HTR-8/SVneo (cell line): ENCODE measurements at regions not wholly inside any gene's neighbourhood (a gene's known extent, or its start where the extent isn't known, plus 50 kb on each side); places are given as distances from the start of the nearest gene placed in this dataset.

Experiments
- DNase-seq: peaks from one replicate; pipeline ENCODE4 v3.0.0; 2011; ENCODE audit warnings: low spot score, mixed read lengths; ENCODE audit not compliant: insufficient read length
- FAIRE-seq: peaks from 2 replicates; lab custom pipeline; 2011; peaks lifted over from hg19 to GRCh38; lab: Jason Lieb, UNC

- DNase-seq (no peak), FAIRE-seq (no peak)
Measured at GRCh38 chr3:165383381-165383780, 187.2 kb upstream of the SLITRK3 start.

GRCh38 chr3:165382672-165383071, 186.5 kb upstream of the SLITRK3 start:
- no peak for DNase-seq
- no peak for FAIRE-seq

GRCh38 chr3:165378761-165379160, 182.6 kb upstream of the SLITRK3 start:
- no peak for DNase-seq
- no peak for FAIRE-seq

- DNase-seq (no peak), FAIRE-seq (no peak)
Measured at GRCh38 chr3:165359005-165359404, 162.8 kb upstream of the SLITRK3 start.

- no peak for DNase-seq
- no peak for FAIRE-seq
Measured at GRCh38 chr3:165355316-165355715, 159.1 kb upstream of the SLITRK3 start.

- DNase-seq (no peak), FAIRE-seq (no peak)
Measured at GRCh38 chr3:165347526-165347925, 151.3 kb upstream of the SLITRK3 start.

GRCh38 chr3:165346503-165346902, 150.3 kb upstream of the SLITRK3 start:
- FAIRE-seq (no peak), DNase-seq (no peak)

- DNase-seq: no peak
- no peak for FAIRE-seq
Measured at GRCh38 chr3:165343185-165343584, 147.0 kb upstream of the SLITRK3 start.

GRCh38 chr3:165339753-165340152, 143.6 kb upstream of the SLITRK3 start:
- DNase-seq (peak; percentile 32), FAIRE-seq (no peak)

GRCh38 chr3:165336786-165337185, 140.6 kb upstream of the SLITRK3 start:
- no peak for DNase-seq

More at GRCh38 chr3:165336786-165337185, 140.6 kb upstream of the SLITRK3 start:
- no peak for FAIRE-seq
